ENCODE measurements at regions not wholly inside any gene's neighbourhood (a gene's known extent, or its start where the extent isn't known, plus 50 kb on each side); places are given as distances from the start of the nearest gene placed in this dataset.

- TF ChIP-seq CTCF (IDR thresholded peaks at IDR 0.05; ENCODE audit: insufficient read depth, low read length, poor library complexity, severe bottlenecking) (no peak), EZH2phosphoT487 (conservative IDR thresholded peaks at IDR 0.05; ENCODE audit: low read length) (0 out of 2 replicates have a peak, but pooled peaks have one; percentile 44)
Observed at GRCh38 chr12:125418902-125419564, 353.8 kb downstream of the AACS start.
